NOMO-1 treated with DMSO at 0.1 percent for 48 hours (cell line): ENCODE measurements at regions not wholly inside any gene's neighbourhood (a gene's known extent, or its start where the extent isn't known, plus 50 kb on each side); places are given as distances from the start of the nearest gene placed in this dataset.

Experiments used
- DNase-seq: peaks from one replicate; lab custom pipeline; 2025; ENCODE audit not compliant: unreplicated experiment; lab: John Stamatoyannopoulos, UW

DNA sequence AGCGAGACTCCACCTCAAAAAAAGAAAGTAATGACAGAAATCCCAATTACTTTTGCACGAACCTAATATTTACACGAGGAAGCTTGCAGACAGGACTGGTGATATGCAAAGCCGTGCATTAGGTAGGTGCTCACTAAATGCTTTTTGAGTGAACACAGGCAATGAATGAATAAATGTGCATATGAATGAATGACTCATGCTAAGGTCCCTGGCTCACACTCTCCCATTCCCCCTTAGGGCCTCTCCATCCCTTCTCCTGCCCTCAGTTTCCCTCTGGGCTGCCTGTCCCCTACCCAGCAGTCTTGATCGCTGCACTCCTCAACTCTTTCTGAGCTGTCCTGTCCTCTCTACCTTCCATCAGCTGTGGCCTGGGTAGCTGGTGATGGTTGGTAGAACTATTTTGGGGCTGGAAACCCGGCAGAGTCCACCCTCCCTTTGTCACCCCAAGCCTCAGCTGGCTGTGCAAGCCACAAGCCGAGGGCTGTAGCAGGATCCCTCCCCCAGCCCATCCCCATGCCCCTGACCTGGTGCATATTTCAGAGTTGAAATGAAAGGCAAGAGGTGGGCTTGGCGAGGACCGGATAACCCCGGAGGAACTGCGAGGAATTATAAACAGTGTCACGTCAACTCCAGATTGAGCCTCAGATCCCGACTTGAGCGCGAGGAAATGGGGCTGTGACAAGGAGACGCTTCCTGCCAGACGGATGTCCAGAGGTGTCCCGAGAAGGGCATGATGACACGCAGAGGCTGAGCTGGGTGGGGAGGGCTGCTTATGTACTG lies 191.7 kb upstream of the GSC start:
- DNase-seq: no peak

GRCh38 chr14:94960285-94961001 lies 190.5 kb upstream of the GSC start:
- no peak for DNase-seq

- DNase-seq: no peak
Observed at GRCh38 chr14:94953541-94954260, 183.8 kb upstream of the GSC start.

DNA sequence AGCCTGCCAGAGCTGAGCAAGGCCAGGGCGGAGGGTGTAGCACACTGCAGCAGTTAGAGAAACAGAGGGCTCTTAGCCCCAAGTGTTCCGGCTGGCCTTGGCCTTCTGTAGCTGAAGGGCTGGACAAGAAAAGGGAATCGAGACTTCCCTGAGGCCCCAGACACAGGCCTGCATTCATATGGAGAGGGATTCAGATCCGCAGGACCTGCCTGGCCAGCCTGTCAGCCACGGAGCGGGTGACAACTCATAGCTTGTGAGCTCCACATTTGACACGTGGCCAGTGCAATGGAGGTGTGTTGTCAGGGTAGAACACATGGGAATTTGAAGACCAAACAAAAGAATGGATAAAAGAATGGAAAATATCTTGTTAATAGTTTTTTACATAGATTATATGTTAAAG lies 182.2 kb upstream of the GSC start:
- DNase-seq: no peak

DNA sequence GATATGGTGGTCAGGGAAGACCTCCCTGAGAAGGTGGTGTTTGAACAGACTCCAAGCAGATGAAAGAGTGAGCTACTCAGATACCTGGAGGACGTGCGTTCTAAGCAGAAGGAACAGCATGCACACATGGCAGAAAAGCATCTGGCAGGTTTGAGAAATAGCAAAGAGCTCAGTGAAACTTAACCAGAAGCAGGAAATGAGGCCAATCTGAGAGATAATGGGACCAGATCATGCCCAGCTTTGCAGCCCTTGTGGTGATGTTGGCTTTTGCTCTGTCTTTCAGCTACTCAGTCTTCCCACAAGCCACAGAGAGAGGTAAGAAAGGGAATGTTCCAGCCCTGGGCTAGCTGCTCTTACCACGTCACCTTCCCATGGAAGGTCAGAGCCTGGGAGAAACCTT lies 176.3 kb upstream of the GSC start:
- no peak for DNase-seq

DNA sequence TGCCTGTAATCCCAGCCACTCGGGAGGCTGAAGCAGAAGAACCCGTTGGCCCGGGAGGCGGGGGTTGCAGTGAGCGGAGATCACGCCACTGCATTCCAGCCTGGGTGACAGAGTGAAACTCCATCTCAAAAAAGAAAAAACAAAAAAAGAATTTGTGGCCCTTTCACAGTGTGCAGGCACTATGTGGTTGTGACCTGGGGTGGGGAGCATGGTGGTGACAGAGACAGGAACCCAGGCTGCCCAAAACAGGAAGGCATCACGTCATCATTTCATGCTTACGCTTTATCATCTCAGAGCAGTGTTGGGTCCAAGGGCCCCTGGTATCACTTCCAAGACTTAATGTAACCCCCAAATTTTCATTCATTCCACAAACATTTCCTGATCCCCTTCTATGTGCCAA lies 175.7 kb upstream of the GSC start:
- no peak for DNase-seq

GRCh38 chr14:94944636-94945258 lies 174.8 kb upstream of the GSC start:
- no peak for DNase-seq

DNA sequence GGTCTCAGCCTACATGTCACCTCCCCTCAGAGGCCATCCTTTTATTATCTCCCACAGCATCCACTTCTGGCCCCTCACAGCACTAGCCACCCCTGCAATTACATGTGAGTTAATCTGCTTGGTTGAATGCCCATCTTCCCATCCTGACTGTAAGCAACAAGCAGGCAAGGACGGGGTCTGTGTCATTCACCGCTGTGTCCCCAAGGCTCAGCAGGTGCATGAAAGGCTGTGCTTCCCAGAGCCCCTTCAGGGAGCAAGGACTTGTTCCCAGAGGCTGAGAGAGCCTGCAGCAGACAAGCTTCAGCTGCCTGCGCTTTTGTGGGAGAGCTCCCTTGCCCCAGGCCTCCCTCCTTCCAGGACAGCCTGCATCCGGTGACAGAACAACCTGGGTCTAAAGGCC lies 172.7 kb upstream of the GSC start:
- DNase-seq: no peak

DNA sequence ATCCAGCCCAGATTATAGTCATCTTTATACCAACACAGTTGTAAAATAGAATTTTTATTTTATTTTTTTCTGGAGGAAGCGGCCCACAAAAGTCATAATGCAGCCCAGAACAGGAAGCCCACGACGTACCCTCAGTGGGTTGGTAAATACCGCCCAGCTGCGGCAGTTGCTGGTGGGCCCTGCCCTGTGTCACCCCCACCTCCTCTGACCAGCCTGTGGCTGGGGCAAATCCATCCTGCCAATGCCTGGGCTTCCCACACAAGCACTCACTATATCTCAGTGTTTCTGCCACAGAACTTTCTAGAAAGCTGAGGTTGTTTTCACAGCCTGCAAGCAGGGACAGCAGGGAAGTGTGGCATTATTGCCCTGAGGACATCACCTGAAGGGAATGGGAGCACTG lies 171.4 kb upstream of the GSC start:
- DNase-seq: no peak

GRCh38 chr14:94940263-94940993 lies 170.5 kb upstream of the GSC start:
- DNase-seq: no peak

DNA sequence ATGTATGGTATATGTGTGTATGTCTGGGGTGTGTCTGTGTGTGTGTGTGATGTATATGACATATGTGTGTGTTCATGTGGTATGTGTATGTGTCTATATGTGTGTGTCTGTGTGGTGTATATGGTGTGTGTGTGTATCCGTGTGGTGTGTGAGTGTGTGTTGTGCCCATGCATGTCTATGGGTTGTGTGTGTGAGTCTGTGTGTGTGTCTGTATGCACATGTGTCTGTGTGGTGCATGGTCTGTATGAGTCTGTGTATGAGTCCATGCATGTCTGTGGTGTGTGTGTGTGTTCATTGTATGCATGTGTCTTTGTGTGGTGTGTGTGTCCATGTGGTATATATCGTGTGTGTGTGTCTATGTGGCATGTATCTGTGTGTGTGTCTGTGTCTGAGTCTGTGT lies 168.1 kb upstream of the GSC start:
- DNase-seq: no peak

GRCh38 chr14:94936901-94937685 lies 167.2 kb upstream of the GSC start:
- no peak for DNase-seq

DNA sequence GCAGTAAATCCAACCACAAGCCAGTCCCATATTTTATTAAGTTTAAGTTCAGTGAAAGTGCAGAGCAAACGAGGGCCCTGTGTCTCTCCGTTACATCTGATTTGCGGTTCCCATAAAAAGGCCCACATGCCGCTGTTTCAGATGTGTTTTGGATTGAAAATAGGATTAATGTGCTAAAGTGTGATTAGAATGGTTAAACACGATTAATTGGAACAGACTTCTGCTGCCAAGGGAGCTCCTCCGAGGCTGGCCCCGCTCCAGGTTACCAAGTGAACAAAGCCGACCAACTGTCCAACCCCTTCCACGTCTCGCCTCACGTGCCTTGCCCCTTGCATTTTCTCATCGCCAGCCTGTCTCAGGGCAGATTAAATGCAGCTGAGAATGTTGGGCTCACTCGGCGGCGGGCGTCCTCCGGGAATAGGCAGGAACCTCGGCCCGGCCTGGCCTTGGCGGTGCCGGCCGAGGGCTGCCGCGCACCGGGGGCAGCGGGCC lies 166.5 kb upstream of the GSC start:
- DNase-seq: no peak

DNA sequence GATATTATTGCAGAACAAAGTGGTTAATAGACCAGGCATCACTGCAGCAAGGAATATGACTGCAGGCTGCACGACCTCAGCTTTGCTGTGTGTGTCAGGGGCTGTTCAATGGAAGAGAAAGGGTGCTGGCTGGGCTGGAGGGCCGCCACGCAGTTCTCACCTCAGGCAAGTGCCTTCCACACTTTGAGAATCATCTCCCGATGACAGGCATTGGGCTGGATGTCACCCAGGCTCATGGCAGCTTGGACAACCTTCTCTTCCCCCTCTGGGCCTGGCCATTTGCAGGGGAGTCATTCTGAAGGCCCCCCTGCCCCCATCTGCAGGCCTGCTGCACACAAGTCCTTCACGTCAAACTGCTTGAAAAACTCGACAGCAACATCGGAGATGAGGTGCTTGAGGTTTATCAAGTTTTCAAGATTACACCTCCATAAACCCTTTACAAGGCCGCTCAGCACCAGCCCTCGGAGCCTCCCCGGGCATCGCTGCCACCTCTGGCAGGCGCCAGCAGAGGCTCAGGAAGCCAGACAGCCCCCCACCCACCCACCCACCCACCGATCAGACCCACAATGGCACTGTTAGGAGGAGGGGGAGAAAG lies 165.9 kb upstream of the GSC start:
- no peak for DNase-seq

DNA sequence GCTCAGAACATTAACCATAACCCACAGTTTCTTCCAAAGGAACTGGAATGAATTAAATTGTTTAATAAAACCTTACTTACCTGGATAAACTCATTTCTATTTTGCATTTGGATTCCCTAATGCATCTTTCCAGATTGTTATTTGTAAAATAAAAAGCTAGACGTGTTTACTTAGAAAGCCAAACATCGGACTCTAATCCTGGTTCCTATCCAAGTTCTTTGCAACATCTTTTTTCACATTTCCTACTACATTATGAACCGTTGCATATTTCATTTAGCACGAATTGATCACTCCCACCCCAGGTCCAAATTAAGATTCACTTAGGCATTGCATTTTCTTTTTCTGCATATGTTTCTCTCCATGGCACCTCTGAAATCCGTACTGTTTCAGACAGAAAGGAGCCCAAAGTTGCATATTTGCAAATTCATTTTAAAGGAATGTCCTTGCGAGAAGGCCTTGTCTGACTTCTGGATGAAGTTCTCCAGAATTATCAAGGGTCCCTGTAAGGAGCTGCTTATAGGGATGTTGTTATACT lies 164.4 kb upstream of the GSC start:
- DNase-seq: no peak

GRCh38 chr14:94933486-94933885 lies 163.6 kb upstream of the GSC start:
- DNase-seq: no peak

- no peak for DNase-seq
Observed at GRCh38 chr14:94932589-94932988, 162.7 kb upstream of the GSC start.

GRCh38 chr14:94930690-94931089 lies 160.8 kb upstream of the GSC start:
- DNase-seq: no peak

DNA sequence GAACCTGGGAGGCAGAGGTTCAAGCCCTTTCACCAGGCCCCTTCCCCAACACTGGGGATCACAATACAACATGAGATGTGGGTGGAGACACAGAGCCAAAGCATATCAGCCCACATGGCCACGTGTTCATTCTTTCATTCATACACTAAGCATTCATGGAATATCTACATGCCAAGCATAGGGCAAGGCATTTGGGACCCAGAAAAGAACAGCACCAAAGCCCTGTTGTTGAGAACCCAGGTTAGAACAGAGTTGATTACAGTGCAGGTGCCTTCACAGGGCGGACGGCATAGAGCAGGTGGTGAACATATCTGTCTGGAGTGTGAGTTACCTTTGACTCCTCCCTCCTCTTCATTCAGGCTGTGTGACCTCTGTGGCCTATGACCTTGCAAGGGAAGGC lies 159.4 kb upstream of the GSC start:
- DNase-seq: no peak
